ENCODE measurements at regions not wholly inside any gene's neighbourhood (a gene's known extent, or its start where the extent isn't known, plus 50 kb on each side); places are given as distances from the start of the nearest gene placed in this dataset.
"Not testable (repeated sequence)": the region's sequence is repeated elsewhere in the genome, so short reads cannot be mapped to it uniquely, and the experiment has no call there.

DNA sequence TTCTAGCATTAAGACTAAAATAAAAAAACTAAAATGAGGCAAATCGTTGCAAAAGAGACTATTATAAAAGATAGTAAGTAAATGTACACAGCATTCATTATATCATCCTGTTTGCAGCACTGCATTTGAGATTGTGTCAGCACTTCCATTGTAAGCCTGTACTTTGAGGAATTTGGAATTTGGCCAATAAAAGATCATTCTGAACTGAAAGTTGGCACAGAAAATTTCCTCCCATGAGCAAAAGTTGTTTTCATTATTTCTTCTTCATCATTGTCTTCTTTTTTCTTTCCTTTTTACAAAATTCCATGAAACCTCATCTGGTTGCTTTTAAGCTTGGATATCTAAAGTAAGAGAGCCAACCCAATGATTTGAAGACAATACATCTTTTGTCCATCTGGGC is 199.3 kb upstream of the ADAMTSL1 start:
- Histone ChIP-seq H3K4me1 (ENCODE audit: control insufficient read depth, insufficient read depth, low read length) (no peaks in the 10 kb centered on the region), H3K27ac (ENCODE audit: low read depth, low read length) (no peak overlapping the region), H3K36me3 (ENCODE audit: control insufficient read depth, insufficient read depth, low read length) (no peaks in the 10 kb centered on the region), H3K9ac (ENCODE audit: low read length) (no peak overlapping the region), H3K27me3 (ENCODE audit: control insufficient read depth, insufficient read depth, low read length) (no peaks in the 10 kb centered on the region), H3K4me3 (ENCODE audit: low read length) (no peak overlapping the region)

DNA sequence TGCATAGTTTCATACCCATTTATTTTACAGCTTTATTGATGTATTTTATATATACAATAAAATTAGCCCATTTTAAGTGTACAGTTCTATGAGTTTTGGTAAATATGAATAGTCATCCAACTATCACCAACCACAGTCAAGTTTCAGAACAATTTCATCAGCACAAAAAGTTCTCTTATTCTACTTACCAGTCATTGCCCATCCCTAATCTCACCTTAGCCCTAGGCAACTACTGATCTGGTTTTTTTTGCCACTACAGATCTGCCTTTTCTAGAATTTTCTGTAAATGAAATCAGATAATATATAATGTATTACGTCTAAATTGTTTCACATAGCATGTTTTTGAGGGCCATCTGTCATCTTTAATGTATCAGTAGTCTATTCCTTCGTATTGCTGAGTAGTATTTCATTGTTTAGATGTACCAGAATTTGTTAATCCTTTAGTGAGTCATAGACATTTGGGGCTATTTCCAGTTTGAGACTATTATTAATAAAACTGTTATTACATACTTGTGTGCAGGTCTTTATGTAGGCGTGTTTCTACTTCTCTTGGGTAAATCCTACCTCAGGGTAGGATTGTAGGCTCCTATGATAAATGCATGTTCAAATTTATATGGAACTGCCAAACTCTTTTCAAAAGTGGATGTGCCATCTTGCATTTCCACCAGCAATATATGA is 198.5 kb upstream of the ADAMTSL1 start:
- Histone ChIP-seq H3K36me3 (ENCODE audit: control insufficient read depth, insufficient read depth, low read length) (no peaks in the 10 kb centered on the region), H3K27me3 (ENCODE audit: control insufficient read depth, insufficient read depth, low read length) (no peaks in the 10 kb centered on the region), H3K9ac (ENCODE audit: low read length) (no peak overlapping the region)

DNA sequence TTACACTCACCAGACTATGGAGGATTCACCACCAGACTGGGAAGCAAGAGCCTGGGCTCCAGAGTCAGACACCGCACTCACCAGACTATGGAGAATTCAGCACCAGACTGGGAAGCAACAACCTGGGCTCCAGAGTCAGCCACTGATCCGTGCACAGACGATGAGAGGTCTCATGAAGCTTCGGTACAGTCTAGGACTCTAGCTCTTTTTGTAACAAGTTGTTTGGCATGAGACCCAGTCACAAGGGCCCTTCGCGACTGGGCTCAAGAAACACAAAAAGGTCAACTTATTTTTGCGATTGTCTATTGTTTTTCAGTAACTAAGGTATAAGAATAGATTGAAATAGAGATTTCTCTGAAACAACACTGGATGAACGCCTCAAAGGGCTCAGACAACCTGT is 192.7 kb upstream of the ADAMTSL1 start:
- Histone ChIP-seq H3K4me1 (ENCODE audit: control insufficient read depth, insufficient read depth, low read length) (no peaks in the 10 kb centered on the region), H3K9ac (ENCODE audit: low read length) (no peak overlapping the region), H3K36me3 (ENCODE audit: control insufficient read depth, insufficient read depth, low read length) (no peaks in the 10 kb centered on the region), H3K27ac (ENCODE audit: low read depth, low read length) (no peak overlapping the region), H3K4me3 (ENCODE audit: low read length) (no peak overlapping the region), H3K27me3 (ENCODE audit: control insufficient read depth, insufficient read depth, low read length) (no peaks in the 10 kb centered on the region)

More for the DNA sequence above, 198.5 kb upstream of the ADAMTSL1 start:
- Histone ChIP-seq H3K4me1 (ENCODE audit: control insufficient read depth, insufficient read depth, low read length) (no peaks in the 10 kb centered on the region), H3K4me3 (ENCODE audit: low read length) (no peak overlapping the region), H3K27ac (ENCODE audit: low read depth, low read length) (no peak overlapping the region)

DNA sequence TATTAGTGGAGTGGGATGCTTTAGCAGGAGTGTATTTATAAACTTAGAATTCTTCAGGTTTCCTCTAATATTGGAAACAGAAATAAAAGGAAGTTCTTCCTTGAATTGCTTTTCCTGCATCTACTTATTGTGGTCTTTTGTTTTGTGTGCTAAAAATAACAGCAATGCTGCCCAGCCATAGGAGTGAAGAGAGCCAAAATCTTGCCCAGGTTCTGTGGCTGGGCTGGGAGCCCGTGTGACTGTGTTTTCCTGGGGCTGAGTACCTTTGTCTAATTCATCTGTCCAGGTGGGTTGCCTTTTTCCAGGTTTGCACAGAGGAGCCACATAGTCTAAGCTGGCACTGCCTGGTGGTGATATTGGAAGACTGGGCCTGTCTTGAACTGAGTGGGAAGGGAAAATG is 179.7 kb upstream of the ADAMTSL1 start:
- H3K27me3 ChIP-seq (ENCODE audit: control insufficient read depth, insufficient read depth, low read length), result no peaks in the 10 kb centered on the region
- no peak overlapping the region for H3K9ac ChIP-seq (ENCODE audit: low read length)
- no peak overlapping the region for H3K27ac ChIP-seq (ENCODE audit: low read depth, low read length)
- H3K4me1 ChIP-seq (ENCODE audit: control insufficient read depth, insufficient read depth, low read length), result no peaks in the 10 kb centered on the region
- H3K36me3 ChIP-seq (ENCODE audit: control insufficient read depth, insufficient read depth, low read length), result no peaks in the 10 kb centered on the region
- H3K4me3 ChIP-seq (ENCODE audit: low read length), result no peak overlapping the region

DNA sequence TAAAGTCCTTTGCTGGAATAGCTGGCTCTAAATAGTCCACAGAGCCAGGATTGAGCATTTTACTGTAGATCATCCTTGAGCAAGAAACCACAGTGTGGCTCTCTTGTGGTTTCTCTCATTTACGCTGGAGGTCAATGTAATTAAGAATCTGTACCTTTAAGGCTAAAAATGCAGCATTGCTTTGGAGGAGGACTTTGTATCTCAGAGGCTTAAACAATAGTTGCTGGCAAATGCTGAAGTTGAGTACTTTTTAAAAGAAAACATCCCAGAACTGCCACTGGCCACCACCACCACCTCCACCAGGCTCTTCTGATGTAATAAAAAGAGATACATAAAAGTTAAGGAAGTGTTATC is 177.3 kb upstream of the ADAMTSL1 start:
- Histone ChIP-seq H3K4me3 (ENCODE audit: low read length) (no peak overlapping the region), H3K27me3 (ENCODE audit: control insufficient read depth, insufficient read depth, low read length) (no peaks in the 10 kb centered on the region), H3K9ac (ENCODE audit: low read length) (no peak overlapping the region), H3K36me3 (ENCODE audit: control insufficient read depth, insufficient read depth, low read length) (no peaks in the 10 kb centered on the region), H3K27ac (ENCODE audit: low read depth, low read length) (no peak overlapping the region), H3K4me1 (ENCODE audit: control insufficient read depth, insufficient read depth, low read length) (no peaks in the 10 kb centered on the region)

DNA sequence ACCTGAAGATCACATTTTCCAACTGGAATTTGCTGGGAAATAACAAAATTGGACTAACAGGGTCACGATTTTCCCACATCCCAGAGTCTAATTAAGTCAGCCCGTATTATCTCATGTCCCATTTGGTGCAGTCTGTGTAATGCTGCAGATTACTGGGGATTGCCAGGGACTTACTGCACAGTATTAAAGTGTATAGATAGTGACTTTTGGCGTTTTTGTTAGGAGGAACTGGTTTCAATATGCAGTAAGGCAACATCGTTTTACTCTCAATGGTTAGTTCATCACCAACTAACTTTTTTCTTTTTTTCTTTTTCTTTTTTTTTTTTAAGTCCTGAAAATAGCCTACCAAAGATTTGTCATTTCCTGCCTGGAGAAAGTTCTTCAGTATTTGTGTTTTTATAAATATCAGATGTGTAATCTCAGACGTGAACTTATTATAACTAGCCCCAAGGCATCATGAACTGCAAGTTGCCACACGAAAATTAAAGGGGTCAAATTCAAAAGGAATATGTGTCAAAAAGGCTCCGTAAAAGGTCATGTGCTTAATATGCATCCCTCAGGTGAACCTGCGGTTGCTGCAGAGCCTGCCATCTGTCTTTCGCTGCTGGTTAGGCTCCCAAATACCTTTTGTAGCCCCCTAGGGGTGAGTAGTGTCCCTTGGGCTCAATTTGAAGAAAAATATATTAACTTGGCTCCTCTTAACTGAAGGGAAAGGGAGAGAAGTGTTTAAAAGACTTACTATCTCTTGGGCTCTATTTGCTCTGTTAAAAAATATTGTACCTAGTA is 176.7 kb upstream of the ADAMTSL1 start:
- Histone ChIP-seq H3K27ac (ENCODE audit: low read depth, low read length) (no peak overlapping the region), H3K27me3 (ENCODE audit: control insufficient read depth, insufficient read depth, low read length) (no peaks in the 10 kb centered on the region)

DNA sequence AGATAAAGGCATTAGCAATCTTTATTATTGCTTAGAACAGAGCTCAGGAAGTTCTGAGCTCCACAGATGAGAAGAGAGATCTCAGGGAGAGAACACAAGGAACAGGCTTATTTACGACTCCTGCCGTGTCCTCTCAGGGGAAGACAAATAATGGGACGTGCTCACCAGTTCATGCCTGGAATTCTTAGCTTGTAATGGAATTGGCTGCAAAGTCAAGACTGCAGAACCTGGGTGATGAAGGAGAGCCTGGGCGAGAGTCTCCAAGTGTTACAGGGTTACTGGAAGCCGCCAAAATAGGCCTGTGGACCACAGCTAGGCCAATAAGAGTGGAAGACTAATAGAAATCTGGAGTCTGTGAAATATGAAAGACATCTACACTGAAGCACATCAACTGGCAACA is 174.5 kb upstream of the ADAMTSL1 start:
- H3K27ac ChIP-seq (ENCODE audit: low read depth, low read length), result no peak overlapping the region
- H3K9ac ChIP-seq (ENCODE audit: low read length), result no peak overlapping the region
- no peaks in the 10 kb centered on the region for H3K4me1 ChIP-seq (ENCODE audit: control insufficient read depth, insufficient read depth, low read length)
- no peaks in the 10 kb centered on the region for H3K27me3 ChIP-seq (ENCODE audit: control insufficient read depth, insufficient read depth, low read length)
- H3K4me3 ChIP-seq (ENCODE audit: low read length), result no peak overlapping the region
- no peaks in the 10 kb centered on the region for H3K36me3 ChIP-seq (ENCODE audit: control insufficient read depth, insufficient read depth, low read length)

More for the DNA sequence above, 176.7 kb upstream of the ADAMTSL1 start:
- H3K9ac ChIP-seq (ENCODE audit: low read length), result no peak overlapping the region
- no peaks in the 10 kb centered on the region for H3K4me1 ChIP-seq (ENCODE audit: control insufficient read depth, insufficient read depth, low read length)
- H3K4me3 ChIP-seq (ENCODE audit: low read length), result no peak overlapping the region
- no peaks in the 10 kb centered on the region for H3K36me3 ChIP-seq (ENCODE audit: control insufficient read depth, insufficient read depth, low read length)

DNA sequence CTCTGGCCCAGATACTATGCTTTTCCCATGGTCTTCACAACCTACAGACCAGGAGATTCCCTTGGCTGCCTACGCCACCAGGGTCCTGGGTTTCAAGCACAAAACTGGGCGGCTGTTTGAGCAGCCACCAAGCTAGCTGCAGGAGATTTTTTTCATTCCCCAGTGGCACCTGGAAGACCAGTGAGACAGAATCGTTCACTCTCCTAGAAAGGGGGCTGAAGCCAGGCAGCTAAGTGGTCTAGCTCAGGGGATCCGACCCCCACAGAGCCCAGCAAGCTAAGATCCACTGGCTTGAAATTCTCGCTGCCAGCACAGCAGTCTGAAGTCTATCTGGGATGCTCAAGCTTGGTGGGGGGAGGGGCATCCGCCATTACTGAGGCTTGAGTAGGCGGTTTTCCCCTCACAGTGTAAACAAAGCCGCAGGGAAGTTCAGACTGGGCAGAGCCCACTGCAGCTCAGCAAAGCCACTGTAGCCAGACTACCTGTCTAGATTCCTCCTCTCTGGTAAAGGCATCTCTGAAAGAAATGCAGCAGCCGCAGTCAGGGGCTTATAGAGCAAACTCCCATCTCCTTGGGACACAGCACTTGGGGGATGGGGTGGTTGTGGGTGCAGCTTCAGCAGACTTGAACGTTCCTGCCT is 168.7 kb upstream of the ADAMTSL1 start:
- H3K9ac ChIP-seq (ENCODE audit: low read length); H3K27me3 ChIP-seq (ENCODE audit: control insufficient read depth, insufficient read depth, low read length): not testable (repeated sequence)

DNA sequence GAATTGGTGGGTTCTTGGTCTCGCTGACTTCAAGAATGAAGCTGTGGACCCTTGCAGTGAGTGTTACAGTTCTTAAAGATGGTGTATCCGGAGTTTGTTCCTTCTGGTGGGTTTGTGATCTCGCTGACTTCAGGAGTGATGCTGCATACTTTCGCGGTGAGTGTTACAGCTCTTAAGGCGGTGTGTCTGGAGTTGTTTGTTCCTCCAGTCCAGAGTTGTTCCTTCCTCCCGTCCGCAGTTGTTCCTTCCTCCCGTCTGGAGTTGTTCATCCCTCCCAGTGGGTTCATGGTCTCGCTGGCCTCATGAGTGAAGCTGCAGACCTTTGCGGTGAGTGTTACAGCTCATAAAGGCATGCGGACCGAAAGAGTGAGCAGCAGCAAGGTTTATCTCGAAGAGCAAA is 159.6 kb upstream of the ADAMTSL1 start:
- Histone ChIP-seq H3K9ac (ENCODE audit: low read length) (no peak overlapping the region), H3K27ac (ENCODE audit: low read depth, low read length) (no peak overlapping the region), H3K4me1 (ENCODE audit: control insufficient read depth, insufficient read depth, low read length) (no peaks in the 10 kb centered on the region), H3K4me3 (ENCODE audit: low read length) (no peak overlapping the region), H3K27me3 (ENCODE audit: control insufficient read depth, insufficient read depth, low read length) (no peaks in the 10 kb centered on the region), H3K36me3 (ENCODE audit: control insufficient read depth, insufficient read depth, low read length) (no peaks in the 10 kb centered on the region)

More for the DNA sequence above, 168.7 kb upstream of the ADAMTSL1 start:
- not testable (repeated sequence) for H3K36me3 ChIP-seq (ENCODE audit: control insufficient read depth, insufficient read depth, low read length); H3K27ac ChIP-seq (ENCODE audit: low read depth, low read length); H3K4me1 ChIP-seq (ENCODE audit: control insufficient read depth, insufficient read depth, low read length); H3K4me3 ChIP-seq (ENCODE audit: low read length)

DNA sequence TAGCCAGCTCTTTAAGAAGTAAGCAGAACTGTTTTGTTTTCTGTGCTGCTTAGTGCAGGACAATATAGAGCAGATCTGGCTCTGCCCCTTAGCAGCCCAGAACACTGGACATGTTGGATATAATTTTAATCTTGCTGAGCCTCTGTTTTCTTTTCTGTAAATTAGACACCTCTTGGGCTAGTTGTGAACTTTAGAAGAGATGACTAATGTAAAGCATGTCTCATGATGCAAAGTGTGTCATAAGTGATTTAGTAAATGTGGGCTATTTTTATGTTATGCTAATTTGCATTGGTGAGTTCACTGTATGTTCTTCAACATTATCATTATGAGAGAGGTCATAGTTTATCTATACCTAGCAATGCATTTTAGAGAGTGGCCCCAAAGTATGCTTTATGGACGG is 156.1 kb upstream of the ADAMTSL1 start:
- H3K4me1 ChIP-seq (ENCODE audit: control insufficient read depth, insufficient read depth, low read length), result no peaks in the 10 kb centered on the region
- H3K36me3 ChIP-seq (ENCODE audit: control insufficient read depth, insufficient read depth, low read length), result no peaks in the 10 kb centered on the region
- H3K27me3 ChIP-seq (ENCODE audit: control insufficient read depth, insufficient read depth, low read length), result no peaks in the 10 kb centered on the region
- no peak overlapping the region for H3K27ac ChIP-seq (ENCODE audit: low read depth, low read length)
- H3K4me3 ChIP-seq (ENCODE audit: low read length), result no peak overlapping the region
- no peak overlapping the region for H3K9ac ChIP-seq (ENCODE audit: low read length)

DNA sequence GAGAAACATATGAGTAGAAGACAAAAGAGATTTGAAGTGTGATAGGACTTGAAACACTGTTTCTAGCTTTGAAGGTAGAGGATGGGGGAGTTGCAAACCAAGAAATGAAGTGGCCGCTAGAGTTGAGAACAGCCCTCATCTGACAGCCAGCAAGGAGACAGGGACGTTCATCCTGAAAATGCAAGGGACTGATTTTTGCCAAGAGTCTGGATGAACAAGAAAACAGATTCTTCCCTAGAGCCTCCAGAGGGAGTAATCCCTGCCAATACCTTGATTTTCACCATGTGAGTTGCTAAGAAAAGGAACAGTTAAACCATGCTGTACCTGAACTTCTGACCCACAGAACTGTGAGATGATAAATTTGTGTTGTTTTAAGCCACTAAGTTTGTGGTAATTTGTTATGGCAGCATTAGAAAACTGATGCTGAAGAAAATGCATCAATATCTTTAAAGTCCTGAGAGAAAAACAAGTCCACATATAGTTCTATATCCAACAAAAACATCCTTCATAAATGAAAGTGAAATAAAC is 154.0 kb upstream of the ADAMTSL1 start:
- no peak overlapping the region for H3K9ac ChIP-seq (ENCODE audit: low read length)
- no peaks in the 10 kb centered on the region for H3K27me3 ChIP-seq (ENCODE audit: control insufficient read depth, insufficient read depth, low read length)
- no peaks in the 10 kb centered on the region for H3K36me3 ChIP-seq (ENCODE audit: control insufficient read depth, insufficient read depth, low read length)
- H3K4me3 ChIP-seq (ENCODE audit: low read length), result no peak overlapping the region
- H3K27ac ChIP-seq (ENCODE audit: low read depth, low read length), result no peak overlapping the region
- H3K4me1 ChIP-seq (ENCODE audit: control insufficient read depth, insufficient read depth, low read length), result no peaks in the 10 kb centered on the region

DNA sequence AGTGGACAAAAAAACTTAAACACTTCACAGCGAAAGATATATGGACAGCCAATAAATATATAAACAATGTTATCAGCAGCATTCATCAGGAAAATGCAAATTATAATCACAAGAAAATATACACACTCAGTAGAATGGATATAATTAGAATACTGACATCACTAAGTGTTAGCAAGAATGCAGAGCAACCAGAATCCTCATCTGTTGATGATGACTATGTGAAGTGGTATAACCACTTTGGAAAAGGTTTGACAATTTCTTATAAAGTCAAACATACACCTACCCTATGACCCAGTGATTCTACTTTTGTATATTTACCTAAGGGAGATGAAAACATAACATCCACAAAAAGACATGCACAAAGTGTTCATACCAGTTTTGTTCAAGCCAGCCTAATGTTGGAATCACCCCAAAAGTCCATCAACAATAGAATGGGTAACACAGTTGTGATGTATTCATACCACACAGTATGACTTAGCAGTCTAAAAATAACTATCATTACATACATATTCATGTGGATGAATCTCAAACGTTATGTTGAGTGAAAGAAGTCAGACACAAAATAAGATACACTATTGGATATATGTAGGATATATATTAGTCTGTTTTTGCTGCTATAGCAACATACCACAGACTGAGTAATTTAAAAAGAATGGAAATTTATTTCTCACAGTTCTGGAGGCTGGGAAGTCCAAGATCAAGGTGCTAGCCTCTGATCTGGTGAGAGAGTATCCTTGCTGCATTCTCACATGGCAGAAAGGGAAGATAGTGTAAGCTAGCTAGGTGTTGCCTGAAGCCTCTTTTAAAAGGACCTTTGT is 148.8 kb upstream of the ADAMTSL1 start:
- no peaks in the 10 kb centered on the region for H3K36me3 ChIP-seq (ENCODE audit: control insufficient read depth, insufficient read depth, low read length)
- no peak overlapping the region for H3K9ac ChIP-seq (ENCODE audit: low read length)
- no peaks in the 10 kb centered on the region for H3K4me1 ChIP-seq (ENCODE audit: control insufficient read depth, insufficient read depth, low read length)
- no peak overlapping the region for H3K27ac ChIP-seq (ENCODE audit: low read depth, low read length)
- H3K27me3 ChIP-seq (ENCODE audit: control insufficient read depth, insufficient read depth, low read length), result no peaks in the 10 kb centered on the region
- no peak overlapping the region for H3K4me3 ChIP-seq (ENCODE audit: low read length)
